ENCODE measurements at regions not wholly inside any gene's neighbourhood (a gene's known extent, or its start where the extent isn't known, plus 50 kb on each side); places are given as distances from the start of the nearest gene placed in this dataset.

DNA sequence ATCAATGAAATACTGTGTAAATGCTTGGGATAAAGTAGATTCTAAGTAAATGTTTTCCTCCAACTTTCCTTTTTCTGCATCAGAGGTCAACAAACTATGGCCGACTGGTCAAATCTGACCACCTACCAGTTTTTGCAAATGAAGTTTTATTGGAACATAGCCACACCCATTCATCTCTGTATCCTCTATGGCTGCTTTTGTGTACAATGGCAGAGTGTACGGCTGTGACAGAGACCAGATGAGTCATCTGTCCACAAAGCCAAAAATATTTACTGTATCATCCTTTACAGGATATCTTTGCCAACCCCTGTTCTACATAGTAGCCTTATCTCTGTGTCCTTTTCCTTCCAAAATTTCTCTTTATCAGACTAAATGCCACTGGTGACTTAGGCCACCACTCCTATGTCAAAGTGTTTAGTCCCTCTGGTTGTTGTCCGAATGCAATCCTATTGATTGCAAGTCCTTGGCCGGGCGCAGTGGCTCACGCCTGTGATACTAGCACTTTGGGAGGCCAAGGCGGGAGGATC, 218.4 kb upstream of the KLF4 start:
- no peaks in the 10 kb centered on the region for H3K79me2 ChIP-seq (ENCODE audit: control insufficient read depth, low read length)
- H3K4me1 ChIP-seq (ENCODE audit: control insufficient read depth, low read length) = no peaks in the 10 kb centered on the region
- H3F3A ChIP-seq (ENCODE audit: control insufficient read depth, insufficient read depth) = no peaks in the 10 kb centered on the region
- H3K9me2 ChIP-seq (replicated peaks; ENCODE audit: control insufficient read depth, low read length) = no peaks in the 10 kb centered on the region
- H3K36me3 ChIP-seq (ENCODE audit: control insufficient read depth, low read length) = no peaks in the 10 kb centered on the region
- H4K20me1 ChIP-seq (ENCODE audit: control insufficient read depth, insufficient read depth, low read depth, low read length) = no peaks in the 10 kb centered on the region
- no peak overlapping the region for H3K27ac ChIP-seq (ENCODE audit: low read depth, low read length)
- H3K9me3 ChIP-seq (ENCODE audit: control insufficient read depth, insufficient read depth, low read length) = no peaks in the 10 kb centered on the region
- H3K4me3 ChIP-seq (ENCODE audit: low read length) = no peak overlapping the region
- TF ChIP-seq, protein P1, sequence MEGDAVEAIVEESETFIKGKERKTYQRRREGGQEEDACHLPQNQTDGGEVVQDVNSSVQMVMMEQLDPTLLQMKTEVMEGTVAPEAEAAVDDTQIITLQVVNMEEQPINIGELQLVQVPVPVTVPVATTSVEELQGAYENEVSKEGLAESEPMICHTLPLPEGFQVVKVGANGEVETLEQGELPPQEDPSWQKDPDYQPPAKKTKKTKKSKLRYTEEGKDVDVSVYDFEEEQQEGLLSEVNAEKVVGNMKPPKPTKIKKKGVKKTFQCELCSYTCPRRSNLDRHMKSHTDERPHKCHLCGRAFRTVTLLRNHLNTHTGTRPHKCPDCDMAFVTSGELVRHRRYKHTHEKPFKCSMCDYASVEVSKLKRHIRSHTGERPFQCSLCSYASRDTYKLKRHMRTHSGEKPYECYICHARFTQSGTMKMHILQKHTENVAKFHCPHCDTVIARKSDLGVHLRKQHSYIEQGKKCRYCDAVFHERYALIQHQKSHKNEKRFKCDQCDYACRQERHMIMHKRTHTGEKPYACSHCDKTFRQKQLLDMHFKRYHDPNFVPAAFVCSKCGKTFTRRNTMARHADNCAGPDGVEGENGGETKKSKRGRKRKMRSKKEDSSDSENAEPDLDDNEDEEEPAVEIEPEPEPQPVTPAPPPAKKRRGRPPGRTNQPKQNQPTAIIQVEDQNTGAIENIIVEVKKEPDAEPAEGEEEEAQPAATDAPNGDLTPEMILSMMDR (IDR thresholded peaks at IDR 0.05; ENCODE audit: low read depth, low read length, poor library complexity, severe bottlenecking) = no peak
- TF ChIP-seq EZH2phosphoT487 (IDR thresholded peaks at IDR 0.05; ENCODE audit: borderline replicate concordance, low read length) = no peak
- H3K4me2 ChIP-seq (ENCODE audit: low read length) = no peak overlapping the region
- no peaks in the 10 kb centered on the region for H3K27me3 ChIP-seq (ENCODE audit: control insufficient read depth, low read length)

DNA sequence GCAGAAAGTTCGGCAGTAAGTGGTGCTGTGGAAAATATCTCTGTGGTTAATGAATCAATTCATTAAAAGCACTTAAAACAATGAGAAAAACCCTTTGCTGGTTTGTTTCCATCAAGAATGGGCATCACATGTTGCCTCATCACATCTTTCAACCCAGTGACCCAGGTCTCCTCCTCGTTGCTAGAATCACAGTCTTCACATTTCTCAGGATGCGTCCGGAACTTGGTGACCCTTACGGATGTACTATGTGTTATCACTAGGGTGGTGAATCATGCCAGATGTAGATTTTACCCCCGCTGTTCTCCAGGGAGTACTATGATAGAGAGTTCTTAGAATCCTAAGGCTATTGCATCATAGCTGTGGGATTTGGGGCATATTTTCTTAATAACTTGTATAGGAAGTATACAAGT, 217.9 kb upstream of the KLF4 start:
- no peaks in the 10 kb centered on the region for H4K20me1 ChIP-seq (ENCODE audit: control insufficient read depth, insufficient read depth, low read depth, low read length)
- H3K4me3 ChIP-seq (ENCODE audit: low read length) = no peak overlapping the region
- no peaks in the 10 kb centered on the region for H3K79me2 ChIP-seq (ENCODE audit: control insufficient read depth, low read length)
- H3K4me2 ChIP-seq (ENCODE audit: low read length) = no peak overlapping the region
- no peaks in the 10 kb centered on the region for H3K9me2 ChIP-seq (replicated peaks; ENCODE audit: control insufficient read depth, low read length)
- no peaks in the 10 kb centered on the region for H3K36me3 ChIP-seq (ENCODE audit: control insufficient read depth, low read length)
- no peak overlapping the region for H3K27ac ChIP-seq (ENCODE audit: low read depth, low read length)
- H3K27me3 ChIP-seq (ENCODE audit: control insufficient read depth, low read length) = no peaks in the 10 kb centered on the region
- H3F3A ChIP-seq (ENCODE audit: control insufficient read depth, insufficient read depth) = no peaks in the 10 kb centered on the region
- no peaks in the 10 kb centered on the region for H3K9me3 ChIP-seq (ENCODE audit: control insufficient read depth, insufficient read depth, low read length)
- TF ChIP-seq, protein P1 (IDR thresholded peaks at IDR 0.05; ENCODE audit: low read depth, low read length, poor library complexity, severe bottlenecking) = no peak
- no peak for TF ChIP-seq EZH2phosphoT487 (IDR thresholded peaks at IDR 0.05; ENCODE audit: borderline replicate concordance, low read length)
- H3K4me1 ChIP-seq (ENCODE audit: control insufficient read depth, low read length) = no peaks in the 10 kb centered on the region

DNA sequence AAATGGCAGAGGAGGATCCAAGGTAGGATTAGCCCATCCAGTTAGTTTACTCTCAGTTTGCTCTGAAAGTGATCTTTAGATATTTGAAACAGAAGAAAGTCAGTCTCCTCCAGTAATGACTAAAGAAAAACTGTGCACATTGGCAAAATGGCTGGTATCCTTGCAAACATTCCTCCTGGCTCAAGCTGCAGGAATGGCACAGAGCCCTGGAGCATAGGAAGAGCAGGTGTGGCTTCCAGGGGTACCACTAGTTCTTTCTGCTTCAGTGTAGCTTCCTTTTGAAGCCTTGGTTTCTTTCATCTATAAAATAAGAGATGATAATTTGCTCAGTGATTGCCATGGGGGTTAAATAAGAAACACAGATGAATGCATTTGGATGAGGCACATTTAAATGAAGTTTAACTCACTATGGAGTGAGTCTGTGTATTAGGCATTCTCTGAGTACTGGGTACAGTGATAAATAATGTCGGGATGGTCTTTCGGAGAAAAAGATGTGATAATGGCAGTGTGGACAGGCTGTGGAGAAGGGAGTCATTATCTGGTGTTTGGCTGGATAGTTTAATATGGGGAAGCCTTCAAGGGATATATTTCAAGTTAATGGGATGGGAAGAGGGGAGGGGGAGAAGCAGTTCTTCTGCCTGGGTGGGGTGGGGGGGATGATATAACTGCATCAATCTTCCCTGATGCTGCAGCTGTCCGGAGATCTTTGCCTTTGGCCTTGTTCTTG, 217.3 kb upstream of the KLF4 start:
- Histone ChIP-seq H3K4me2 (ENCODE audit: low read length) (no peak overlapping the region), H3F3A (ENCODE audit: control insufficient read depth, insufficient read depth) (no peaks in the 10 kb centered on the region), H4K20me1 (ENCODE audit: control insufficient read depth, insufficient read depth, low read depth, low read length) (no peaks in the 10 kb centered on the region), H3K9me3 (ENCODE audit: control insufficient read depth, insufficient read depth, low read length) (no peaks in the 10 kb centered on the region), H3K27me3 (ENCODE audit: control insufficient read depth, low read length) (no peaks in the 10 kb centered on the region), H3K27ac (ENCODE audit: low read depth, low read length) (no peak overlapping the region), H3K79me2 (ENCODE audit: control insufficient read depth, low read length) (no peaks in the 10 kb centered on the region), H3K9me2 (replicated peaks; ENCODE audit: control insufficient read depth, low read length) (no peaks in the 10 kb centered on the region), H3K4me1 (ENCODE audit: control insufficient read depth, low read length) (no peaks in the 10 kb centered on the region), H3K4me3 (ENCODE audit: low read length) (no peak overlapping the region), H3K36me3 (ENCODE audit: control insufficient read depth, low read length) (no peaks in the 10 kb centered on the region)
- TF ChIP-seq, protein P1 (IDR thresholded peaks at IDR 0.05; ENCODE audit: low read depth, low read length, poor library complexity, severe bottlenecking) = no peak
- TF ChIP-seq EZH2phosphoT487 (IDR thresholded peaks at IDR 0.05; ENCODE audit: borderline replicate concordance, low read length) = no peak
